DND-41 (cell line): ENCODE measurements at regions not wholly inside any gene's neighbourhood (a gene's known extent, or its start where the extent isn't known, plus 50 kb on each side); places are given as distances from the start of the nearest gene placed in this dataset.

Experiments
- EZH2 ChIP-seq: IDR thresholded peaks from 3 replicates; pipeline ENCODE4 v1.6.1; 2012; ENCODE audit warnings: borderline replicate concordance, low read depth, mild to moderate bottlenecking, moderate library complexity, low read length, inconsistent platforms; ENCODE audit not compliant: severe bottlenecking
- TF ChIP-seq, protein P1 (sequence below): IDR thresholded peaks from 2 replicates; pipeline ENCODE4 v1.5.1; 2012; ENCODE audit warnings: borderline replicate concordance, low read length, moderate library complexity, mild to moderate bottlenecking; ENCODE audit not compliant: poor library complexity, severe bottlenecking; ENCODE audit errors: extremely low read depth

DNA sequence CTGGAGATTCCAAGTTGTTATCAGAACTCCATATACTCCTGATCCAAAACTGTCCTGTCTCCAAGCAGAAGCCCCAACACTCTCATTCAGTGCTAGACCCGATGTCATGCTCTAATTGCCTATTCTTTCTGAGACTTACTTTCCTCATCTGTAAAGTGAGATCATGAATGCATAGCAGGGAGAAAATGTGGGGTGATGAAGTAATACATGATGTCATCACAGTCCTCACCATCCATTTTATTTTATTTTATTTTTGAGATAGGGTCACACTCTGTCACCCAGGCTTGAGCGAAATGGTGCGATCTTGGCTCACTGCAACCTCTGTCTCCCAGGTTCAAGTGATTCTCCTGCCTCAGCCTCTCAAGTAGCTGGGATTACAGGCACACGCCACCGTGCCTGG is 1554.0 kb upstream of the ADGRL3 start:
- TF ChIP-seq, protein P1, sequence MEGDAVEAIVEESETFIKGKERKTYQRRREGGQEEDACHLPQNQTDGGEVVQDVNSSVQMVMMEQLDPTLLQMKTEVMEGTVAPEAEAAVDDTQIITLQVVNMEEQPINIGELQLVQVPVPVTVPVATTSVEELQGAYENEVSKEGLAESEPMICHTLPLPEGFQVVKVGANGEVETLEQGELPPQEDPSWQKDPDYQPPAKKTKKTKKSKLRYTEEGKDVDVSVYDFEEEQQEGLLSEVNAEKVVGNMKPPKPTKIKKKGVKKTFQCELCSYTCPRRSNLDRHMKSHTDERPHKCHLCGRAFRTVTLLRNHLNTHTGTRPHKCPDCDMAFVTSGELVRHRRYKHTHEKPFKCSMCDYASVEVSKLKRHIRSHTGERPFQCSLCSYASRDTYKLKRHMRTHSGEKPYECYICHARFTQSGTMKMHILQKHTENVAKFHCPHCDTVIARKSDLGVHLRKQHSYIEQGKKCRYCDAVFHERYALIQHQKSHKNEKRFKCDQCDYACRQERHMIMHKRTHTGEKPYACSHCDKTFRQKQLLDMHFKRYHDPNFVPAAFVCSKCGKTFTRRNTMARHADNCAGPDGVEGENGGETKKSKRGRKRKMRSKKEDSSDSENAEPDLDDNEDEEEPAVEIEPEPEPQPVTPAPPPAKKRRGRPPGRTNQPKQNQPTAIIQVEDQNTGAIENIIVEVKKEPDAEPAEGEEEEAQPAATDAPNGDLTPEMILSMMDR, result no peak
- TF ChIP-seq EZH2, result no peak
